HEK293T (cell line): ENCODE measurements at regions not wholly inside any gene's neighbourhood (a gene's known extent, or its start where the extent isn't known, plus 50 kb on each side); places are given as distances from the start of the nearest gene placed in this dataset.

Experiments used
- ARNT ChIP-seq: fragments of 450-650 bp; IDR thresholded peaks from 2 replicates; pipeline ENCODE4 v1.6.1; 2017; ENCODE audit warnings: mild to moderate bottlenecking
- BHLHE40 ChIP-seq: fragments of 450-650 bp; IDR thresholded peaks from 2 replicates; pipeline ENCODE4 v1.6.1; 2016; ENCODE audit warnings: mild to moderate bottlenecking, moderate library complexity, borderline replicate concordance
- ELF4 ChIP-seq: fragments of 450-650 bp; IDR thresholded peaks from 2 replicates; pipeline ENCODE4 v1.6.1; 2017; ENCODE audit warnings: antibody characterized with exemption
- NFRKB ChIP-seq: fragments of 450-650 bp; IDR thresholded peaks from 2 replicates; pipeline ENCODE4 v1.6.1; 2016; ENCODE audit warnings: mild to moderate bottlenecking, moderate library complexity
- SP1 ChIP-seq: fragments of 450-650 bp; IDR thresholded peaks from 2 replicates; pipeline ENCODE4 v1.6.1; 2017
- SUZ12 ChIP-seq: fragments of 450-650 bp; IDR thresholded peaks from 2 replicates; pipeline ENCODE4 v1.6.1; 2016; ENCODE audit warnings: mild to moderate bottlenecking

DNA sequence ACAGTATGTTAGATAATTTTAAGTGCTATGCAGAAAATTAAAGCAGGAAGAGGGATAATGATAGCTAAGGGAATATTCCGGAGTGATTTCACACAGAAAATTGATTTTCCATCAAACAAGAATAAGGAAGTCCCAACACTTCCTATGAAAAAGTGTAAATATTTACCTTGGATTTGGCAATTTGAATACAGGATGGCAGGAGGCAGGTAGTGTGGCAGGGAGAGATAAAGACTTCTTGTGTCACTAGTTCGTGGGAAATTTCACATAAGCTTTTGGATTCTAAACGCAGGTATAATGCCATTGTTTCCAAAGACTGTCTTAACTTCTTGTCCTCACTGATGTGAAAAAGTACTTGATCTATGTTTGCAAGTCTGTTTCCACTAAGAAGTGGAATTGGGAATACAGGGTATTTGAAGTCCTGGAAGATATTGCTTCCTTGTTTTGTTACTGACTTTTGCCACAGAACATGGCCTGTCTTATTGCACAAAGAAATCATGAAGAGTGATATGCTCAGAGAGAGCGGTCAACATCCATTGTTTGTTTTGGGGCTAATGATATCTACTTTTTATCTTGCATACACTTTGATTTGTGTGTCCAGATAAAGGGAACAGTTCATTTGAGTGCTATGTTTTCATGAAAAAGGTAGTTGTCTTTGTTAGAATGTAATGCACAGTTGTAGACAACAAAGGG, 1216.1 kb upstream of the FAM98A start:
- TF ChIP-seq ARNT (no peak), NFRKB (no peak), BHLHE40 (no peak), SP1 (no peak), ELF4 (no peak), SUZ12 (no peak)
